PC-3 (cell line): ENCODE measurements at regions not wholly inside any gene's neighbourhood (a gene's known extent, or its start where the extent isn't known, plus 50 kb on each side); places are given as distances from the start of the nearest gene placed in this dataset.

Experiments
- ATAC-seq: fragments of 200-7000 bp; cut with Tn5 transposase; 2 replicates; pipeline ENCODE4 v1.9.1; 2020; ENCODE audit warnings: mild to moderate bottlenecking, moderate library complexity
- BruUV-seq: library from RNA; stranded (reverse); fragments of 400-500 nt; replicated peaks from 2 replicates; lab custom pipeline; 2021; lab: Mats Ljungman, UMichigan
- CTCF ChIA-PET: fragments of 300-600 bp; sonication (Branson Sonifier 250); formaldehyde crosslinking; loops from one replicate; lab custom pipeline; 2022; ENCODE audit warnings: antibody characterized with exemption; lab: Charles Lee
- POLR2A ChIA-PET: fragments of 300-600 bp; sonication (Branson Sonifier 250); formaldehyde crosslinking; loops from one replicate; lab custom pipeline; 2022; ENCODE audit warnings: antibody characterized with exemption; ENCODE audit not compliant: unreplicated experiment; lab: Charles Lee
- DNase-seq: peaks from one replicate; pipeline ENCODE4 v3.0.0-alpha.2; 2015
- H2AFZ ChIP-seq: fragments of 300-600 bp; sonication (generic); 2 replicates; pipeline ENCODE4 v1.6.0; 2016; ENCODE audit warnings: antibody characterized with exemption, low read length
- H3F3A ChIP-seq: fragments of 300-600 bp; sonication (generic); one replicate; pipeline ENCODE4 v1.6.0; 2017; ENCODE audit warnings: antibody characterized with exemption, low read length, control low read depth, mild to moderate bottlenecking; ENCODE audit not compliant: unreplicated experiment
- H3K27ac ChIP-seq: fragments of 300-600 bp; sonication (generic); 2 replicates; pipeline ENCODE4 v1.5.1; 2016; ENCODE audit warnings: mild to moderate bottlenecking, low read length
- H3K27me3 ChIP-seq: fragments of 300-600 bp; sonication (generic); 2 replicates; pipeline ENCODE4 v1.6.1; 2016; ENCODE audit warnings: low read length, mixed read lengths
- H3K36me3 ChIP-seq: fragments of 300-600 bp; sonication (generic); 2 replicates; pipeline ENCODE4 v1.6.1; 2016; ENCODE audit warnings: low read depth, mixed run types, low read length, mixed read lengths
- H3K4me1 ChIP-seq: fragments of 300-600 bp; sonication (generic); 2 replicates; pipeline ENCODE4 v1.5.1; 2016; ENCODE audit warnings: low read length; ENCODE audit not compliant: insufficient read depth
- H3K4me2 ChIP-seq: fragments of 300-600 bp; sonication (generic); 2 replicates; pipeline ENCODE4 v1.6.0; 2016; ENCODE audit warnings: low read length
- H3K4me3 ChIP-seq: fragments of 300-600 bp; sonication (generic); 2 replicates; pipeline ENCODE4 v1.5.1; 2016; ENCODE audit warnings: mild to moderate bottlenecking, low read length, mixed read lengths
- H3K79me2 ChIP-seq: fragments of 300-600 bp; sonication (generic); 2 replicates; pipeline ENCODE4 v1.6.1; 2017; ENCODE audit warnings: low read length, mixed read lengths
- H3K9ac ChIP-seq: fragments of 300-600 bp; sonication (generic); 2 replicates; pipeline ENCODE4 v1.6.0; 2016; ENCODE audit warnings: mild to moderate bottlenecking, low read length
- H3K9me2 ChIP-seq: fragments of 300-600 bp; sonication (generic); replicated peaks from 2 replicates; pipeline ENCODE4 v1.6.1; 2016; ENCODE audit warnings: mixed run types, low read length, mixed read lengths
- H3K9me3 ChIP-seq: fragments of 300-600 bp; sonication (generic); 2 replicates; pipeline ENCODE4 v1.6.1; 2016; ENCODE audit warnings: low read length, mixed read lengths
- H4K20me1 ChIP-seq: fragments of 300-600 bp; sonication (generic); 2 replicates; pipeline ENCODE4 v1.6.1; 2016; ENCODE audit warnings: low read length, mixed read lengths
- EZH2 ChIP-seq: fragments of 300-600 bp; sonication (generic); IDR thresholded peaks from one replicate; pipeline ENCODE4 v1.6.1; 2017; ENCODE audit warnings: antibody characterized with exemption, mild to moderate bottlenecking, low read length; ENCODE audit not compliant: unreplicated experiment
- EZH2phosphoT487 ChIP-seq: fragments of 300-600 bp; sonication (generic); IDR thresholded peaks from 2 replicates; pipeline ENCODE4 v1.6.1; 2018; ENCODE audit warnings: mild to moderate bottlenecking, antibody characterized with exemption, low read length, borderline replicate concordance
- intact Hi-C: fragments of 100-400 bp; cut with micrococcal nuclease; formaldehyde crosslinking; loops from 2 replicates; pipeline ENCODE4 v1.9.0; 2023
- TF ChIP-seq, protein P1 (sequence below): fragments of 300-600 bp; sonication (generic); conservative IDR thresholded peaks from 2 replicates; pipeline ENCODE4 v1.5.1; 2017; ENCODE audit warnings: antibody characterized with exemption, low read depth, mild to moderate bottlenecking, low read length

GRCh38 chr21:27277110-27277509 lies 310.2 kb upstream of the ADAMTS5 start:
- no peak overlapping the region for H3K4me2 ChIP-seq
- no peaks in the 10 kb centered on the region for H4K20me1 ChIP-seq
- no peaks in the 10 kb centered on the region for H3K79me2 ChIP-seq
- BruUV-seq = no TSS peak
- intact Hi-C loops = no loop called here
- ChIA-PET POLR2A (no interaction called here), CTCF (interaction anchor here (0.6 kb wide), 1 partner anchor 371 kb away, joined by 3 read pairs; no protein-coding TSS in a partner anchor)
- H3F3A ChIP-seq = no peaks in the 10 kb centered on the region
- no peak overlapping the region for H3K9ac ChIP-seq
- H3K9me2 ChIP-seq = no peaks in the 10 kb centered on the region
- H3K4me1 ChIP-seq = peaks cover 6% of the 10 kb centered on the region
- no peaks in the 10 kb centered on the region for H3K36me3 ChIP-seq
- H3K27ac ChIP-seq = no peak overlapping the region
- H3K27me3 ChIP-seq = no peaks in the 10 kb centered on the region
- ATAC-seq (no peak), DNase-seq (no peak)
- no peaks in the 10 kb centered on the region for H3K9me3 ChIP-seq
- no peak overlapping the region for H3K4me3 ChIP-seq
- no peak for TF ChIP-seq EZH2
- TF ChIP-seq EZH2phosphoT487 = no peak
- TF ChIP-seq, protein P1, sequence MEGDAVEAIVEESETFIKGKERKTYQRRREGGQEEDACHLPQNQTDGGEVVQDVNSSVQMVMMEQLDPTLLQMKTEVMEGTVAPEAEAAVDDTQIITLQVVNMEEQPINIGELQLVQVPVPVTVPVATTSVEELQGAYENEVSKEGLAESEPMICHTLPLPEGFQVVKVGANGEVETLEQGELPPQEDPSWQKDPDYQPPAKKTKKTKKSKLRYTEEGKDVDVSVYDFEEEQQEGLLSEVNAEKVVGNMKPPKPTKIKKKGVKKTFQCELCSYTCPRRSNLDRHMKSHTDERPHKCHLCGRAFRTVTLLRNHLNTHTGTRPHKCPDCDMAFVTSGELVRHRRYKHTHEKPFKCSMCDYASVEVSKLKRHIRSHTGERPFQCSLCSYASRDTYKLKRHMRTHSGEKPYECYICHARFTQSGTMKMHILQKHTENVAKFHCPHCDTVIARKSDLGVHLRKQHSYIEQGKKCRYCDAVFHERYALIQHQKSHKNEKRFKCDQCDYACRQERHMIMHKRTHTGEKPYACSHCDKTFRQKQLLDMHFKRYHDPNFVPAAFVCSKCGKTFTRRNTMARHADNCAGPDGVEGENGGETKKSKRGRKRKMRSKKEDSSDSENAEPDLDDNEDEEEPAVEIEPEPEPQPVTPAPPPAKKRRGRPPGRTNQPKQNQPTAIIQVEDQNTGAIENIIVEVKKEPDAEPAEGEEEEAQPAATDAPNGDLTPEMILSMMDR = no peak
- no peak overlapping the region for H2AFZ ChIP-seq

GRCh38 chr21:27275294-27275927 lies 308.5 kb upstream of the ADAMTS5 start:
- H3K27ac ChIP-seq = peak overlapping the region; percentile 25

More at GRCh38 chr21:27275294-27275927, 308.5 kb upstream of the ADAMTS5 start:
- peak; percentile 76 for ATAC-seq
- no TSS peak for BruUV-seq
- ChIA-PET POLR2A (no interaction called here), CTCF (no interaction called here)
- no peaks in the 10 kb centered on the region for H4K20me1 ChIP-seq
- H3K79me2 ChIP-seq = no peaks in the 10 kb centered on the region
- no peaks in the 10 kb centered on the region for H3K36me3 ChIP-seq
- H3K4me3 ChIP-seq = no peak overlapping the region
- 0 out of 2 replicates have a peak overlapping the region, but pooled peaks have one; percentile 9 for H3K4me2 ChIP-seq
- intact Hi-C loops = no loop called here
- TF ChIP-seq EZH2phosphoT487 = no peak
- TF ChIP-seq EZH2 = no peak
- TF ChIP-seq, protein P1 = no peak
- no peaks in the 10 kb centered on the region for H3K27me3 ChIP-seq
- 0 out of 2 replicates have a peak, but pooled peaks cover 5% of the 10 kb centered on the region for H3K9me3 ChIP-seq
- H3K9me2 ChIP-seq = no peaks in the 10 kb centered on the region
- no peak overlapping the region for H2AFZ ChIP-seq
- H3K4me1 ChIP-seq = peaks cover 6% of the 10 kb centered on the region
- no peak overlapping the region for H3K9ac ChIP-seq
- no peaks in the 10 kb centered on the region for H3F3A ChIP-seq
- DNase-seq = peak; percentile 49
